GM12878 (cell line): ENCODE measurements at regions not wholly inside any gene's neighbourhood (a gene's known extent, or its start where the extent isn't known, plus 50 kb on each side); places are given as distances from the start of the nearest gene placed in this dataset.

Experiments
- ATAC-seq: fragments of 200-7000 bp; cut with Tn5 transposase; 3 replicates; pipeline ENCODE4 v1.9.1; 2020; ENCODE audit warnings: mild to moderate bottlenecking, moderate library complexity
- BruUV-seq: library from RNA; stranded (reverse); fragments of 400-500 nt; replicated peaks from 2 replicates; lab custom pipeline; 2021; lab: Mats Ljungman, UMichigan
- CTCF ChIA-PET: fragments of 300-600 bp; sonication (Branson Sonifier 250); formaldehyde crosslinking; extraction: SDS; loops from one replicate; lab custom pipeline; 2021; ENCODE audit warnings: inconsistent platforms; lab: Yijun Ruan, JAX
- POLR2A ChIA-PET: fragments of 350-600 bp; formaldehyde crosslinking; extraction: SDS; loops from one replicate; lab custom pipeline; 2021; ENCODE audit warnings: inconsistent platforms; lab: Charles Lee
- RAD21 ChIA-PET: fragments of 300-600 bp; sonication (Branson Sonifier 250); formaldehyde crosslinking; loops from one replicate; lab custom pipeline; 2023; ENCODE audit warnings: antibody characterized with exemption; ENCODE audit not compliant: unreplicated experiment; lab: Charles Lee
- SMC1A ChIA-PET: fragments of 300-600 bp; sonication (Branson Sonifier 250); formaldehyde crosslinking; loops from one replicate; lab custom pipeline; 2023; ENCODE audit not compliant: unreplicated experiment, uncharacterized antibody; lab: Charles Lee
- DNase-seq: peaks from one replicate; pipeline ENCODE4 v3.0.0-alpha.2; 2011; ENCODE audit warnings: low read depth, low spot score
- FAIRE-seq: peaks from 3 replicates; lab custom pipeline; 2011; peaks lifted over from hg19 to GRCh38; lab: Jason Lieb, UNC
- H2AFZ ChIP-seq: 2 replicates; pipeline ENCODE4 v1.6.0; 2011; ENCODE audit warnings: low read depth, low read length, control low read depth; ENCODE audit not compliant: control insufficient read depth
- H3K27ac ChIP-seq: 2 replicates; pipeline ENCODE4 v1.5.1; 2011; ENCODE audit warnings: control low read depth; ENCODE audit not compliant: control insufficient read depth, insufficient read depth
- H3K27me3 ChIP-seq, 2 experiments: replicated peaks in 1 of 2; 2 replicates each; pipeline versions ENCODE4 v1.6.0 to v1.6.1; 2011; ENCODE audit warnings: low read length in 1 of 2; ENCODE audit not compliant: control insufficient read depth in 2 of 2, insufficient read depth in 2 of 2
- H3K36me3 ChIP-seq, 2 experiments: 2 replicates each; pipeline ENCODE4 v1.5.1; 2011; ENCODE audit warnings: low read length in 1 of 2; ENCODE audit not compliant: control insufficient read depth in 2 of 2, insufficient read depth in 2 of 2
- H3K4me1 ChIP-seq: 2 replicates; pipeline ENCODE4 v1.6.1; 2011; ENCODE audit warnings: mild to moderate bottlenecking, low read length, moderate library complexity, mixed read lengths; ENCODE audit not compliant: control insufficient read depth, insufficient read depth
- H3K4me2 ChIP-seq: 2 replicates; pipeline ENCODE4 v1.6.0; 2011; ENCODE audit warnings: control low read depth; ENCODE audit not compliant: control insufficient read depth, insufficient read depth
- H3K4me3 ChIP-seq: fragments of 200-600 bp; sonication (generic); 2 replicates; pipeline ENCODE4 v1.5.1; 2016
- H3K79me2 ChIP-seq: 2 replicates; pipeline ENCODE4 v1.6.0; 2011; ENCODE audit warnings: low read length; ENCODE audit not compliant: control insufficient read depth, insufficient read depth
- H3K9ac ChIP-seq: 2 replicates; pipeline ENCODE4 v1.8.0; 2011; ENCODE audit warnings: low read length, control low read depth, mixed read lengths; ENCODE audit not compliant: control insufficient read depth, insufficient read depth
- H3K9me3 ChIP-seq: replicated peaks from 3 replicates; pipeline ENCODE4 v1.5.1; 2011; ENCODE audit warnings: mild to moderate bottlenecking, low read length; ENCODE audit not compliant: control insufficient read depth, insufficient read depth
- H4K20me1 ChIP-seq: 2 replicates; pipeline ENCODE4 v1.6.0; 2011; ENCODE audit not compliant: control insufficient read depth, insufficient read depth
- IKZF2 ChIP-seq, 2 experiments: fragments of 450-650 bp; IDR thresholded peaks; 2 replicates each; pipeline ENCODE4 v1.6.1; 2017; ENCODE audit warnings: mild to moderate bottlenecking in 2 of 2, moderate library complexity in 2 of 2
- NRF1 ChIP-seq: conservative IDR thresholded peaks from 2 replicates; pipeline ENCODE4 v1.6.1; 2011; ENCODE audit warnings: mild to moderate bottlenecking, low read depth, low read length, improper control_type of control experiment
- WGBS: methylation state at CpG from one replicate; pipeline ENCODE4 v1.1.6; 2016; ENCODE audit warnings: low lambda C conversion rate; ENCODE audit not compliant: insufficient replicate concordance, insufficient coverage; ENCODE audit errors: missing lambda C conversion rate; 5-methylcytosine and 5-hydroxymethylcytosine counted together
- in situ Hi-C: fragments of 300-500 bp; cut with MboI; formaldehyde crosslinking; loops from 9 replicates; pipeline ENCODE4 v1.14.3; 2018; ENCODE audit warnings: mixed read lengths
- intact Hi-C: fragments of 100-400 bp; cut with micrococcal nuclease; formaldehyde crosslinking; loops from one replicate; pipeline ENCODE4 v1.14.2; 2022; ENCODE audit not compliant: unreplicated experiment

DNA sequence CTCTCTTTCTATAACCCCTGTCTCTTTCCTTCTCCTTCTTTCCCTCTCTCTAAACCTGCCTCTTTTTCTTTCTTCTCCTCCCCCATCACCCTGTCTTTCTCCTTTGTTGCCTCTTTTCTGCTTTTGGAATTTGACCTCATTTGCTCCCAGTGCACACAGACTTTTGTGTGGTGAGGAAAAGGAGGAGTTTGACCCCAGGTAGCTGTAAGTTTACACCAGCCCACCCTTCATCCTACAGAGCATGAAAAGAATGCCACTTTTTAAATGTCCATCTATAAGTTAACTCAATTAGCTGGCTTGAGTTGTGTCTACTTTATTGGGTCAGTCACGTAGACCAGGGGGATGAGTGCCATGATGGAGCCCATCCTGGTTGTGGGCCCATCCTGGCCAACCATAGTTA is 146.8 kb upstream of the SLC38A2 start:
- BruUV-seq = no TSS peak
- ChIA-PET RAD21 (no interaction called here), CTCF (interaction anchor here (1.1 to 1.9 kb wide), 2 partner anchors 19 to 20 kb away, joined by 3 to 5 read pairs; no protein-coding TSS in a partner anchor), SMC1A (interaction anchor here (1.0 to 2.8 kb wide), 12 partner anchors 10 to 150 kb away, joined by 3 to 8 read pairs (median 4); no protein-coding TSS in a partner anchor), POLR2A (interaction anchor here (1.0 kb wide), 1 partner anchor 16 kb away, joined by 4 read pairs; no protein-coding TSS in a partner anchor)
- Histone ChIP-seq H3K9ac (no peak overlapping the region), H3K4me3 (no peak overlapping the region), H3K4me1 (peaks cover 30% of the 10 kb centered on the region), H2AFZ (no peak overlapping the region), H3K36me3 (no peaks in the 10 kb centered on the region), H3K27ac (no peak overlapping the region), H3K79me2 (peaks cover 2% of the 10 kb centered on the region), H3K4me2 (no peak overlapping the region; the same call in 1 of the 2 replicates), H3K9me3 (no peaks in the 10 kb centered on the region; the same call in 2 of the 3 replicates), H4K20me1 (no peaks in the 10 kb centered on the region), H3K27me3 (no peaks in the 10 kb centered on the region)
- no peak for DNase-seq
- no peak for TF ChIP-seq NRF1
- in situ Hi-C loops (no loop called here), intact Hi-C loops (loop anchor here (5.0 kb wide), 1 partner anchor 147 kb away; the partner anchor contains the start of gene SLC38A2)
- no peak for FAIRE-seq
- WGBS = 100% methylated on average over 1 of the region's 1 CpG
- ATAC-seq = no peak

DNA sequence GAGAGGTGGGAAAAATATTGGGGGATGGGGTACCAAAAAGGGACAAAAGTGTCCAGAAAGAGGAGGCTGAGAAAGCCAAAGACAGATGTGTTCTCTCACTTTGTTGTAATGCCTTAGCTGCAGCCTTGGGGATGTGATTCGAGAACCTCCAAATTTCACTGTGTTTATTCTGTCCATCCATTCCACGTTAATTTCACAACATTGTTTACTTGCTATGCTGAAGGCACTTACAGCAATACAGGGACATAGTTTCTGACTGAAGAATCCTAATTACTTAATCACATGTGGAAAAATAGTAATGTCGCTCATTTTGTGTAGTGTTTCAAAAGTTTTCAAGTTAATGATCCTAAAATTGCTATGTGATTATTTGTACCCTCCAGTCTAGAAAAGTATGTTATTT is 146.2 kb upstream of the SLC38A2 start:
- Histone ChIP-seq H3K79me2 (peaks cover 2% of the 10 kb centered on the region), H3K27ac (peak overlapping the region; percentile 97), H4K20me1 (no peaks in the 10 kb centered on the region), H3K4me1 (peaks cover 30% of the 10 kb centered on the region), H3K27me3 (no peaks in the 10 kb centered on the region), H3K9me3 (no peaks in the 10 kb centered on the region; the same call in 2 of the 3 replicates), H2AFZ (no peak overlapping the region; the same call in 1 of the 2 replicates), H3K4me2 (peak overlapping the region; percentile 15; the same call in 1 of the 2 replicates), H3K9ac (no peak overlapping the region), H3K4me3 (no peak overlapping the region), H3K36me3 (no peaks in the 10 kb centered on the region)
- BruUV-seq = no TSS peak
- ChIA-PET SMC1A (interaction anchor here (1.0 to 1.5 kb wide), 4 partner anchors 43 to 129 kb away, joined by 3 to 5 read pairs (median 3); no protein-coding TSS in a partner anchor), POLR2A (no interaction called here), CTCF (no interaction called here), RAD21 (no interaction called here)
- FAIRE-seq (no peak), ATAC-seq (no peak), DNase-seq (no peak)
- no peak for TF ChIP-seq IKZF2 (IDR thresholded peaks at IDR 0.05)
- in situ Hi-C loops (no loop called here), intact Hi-C loops (loop anchor here (5.0 kb wide), 1 partner anchor 146 kb away; the partner anchor contains the start of gene SLC38A2)
- WGBS = 95% methylated on average over 3 of the region's 3 CpGs
